Ishikawa (cell line): ENCODE measurements at regions not wholly inside any gene's neighbourhood (a gene's known extent, or its start where the extent isn't known, plus 50 kb on each side); places are given as distances from the start of the nearest gene placed in this dataset.

Experiments used
- CEBPB ChIP-seq: IDR thresholded peaks from 2 replicates; pipeline ENCODE4 v1.6.1; 2012
- CREB1 ChIP-seq: IDR thresholded peaks from 2 replicates; pipeline ENCODE4 v1.6.1; 2012; ENCODE audit warnings: low read depth
- EGR1 ChIP-seq: IDR thresholded peaks from 2 replicates; pipeline ENCODE4 v1.6.1; 2012
- EP300 ChIP-seq: IDR thresholded peaks from 2 replicates; pipeline ENCODE4 v1.6.1; 2012; ENCODE audit warnings: borderline replicate concordance
- FOXM1 ChIP-seq: IDR thresholded peaks from 2 replicates; pipeline ENCODE4 v1.6.1; 2012; ENCODE audit warnings: low read depth, borderline replicate concordance
- MAX ChIP-seq: IDR thresholded peaks from 2 replicates; pipeline ENCODE4 v1.6.1; 2012
- NFIC ChIP-seq: IDR thresholded peaks from 2 replicates; pipeline ENCODE4 v1.6.1; 2012
- RAD21 ChIP-seq: IDR thresholded peaks from 2 replicates; pipeline ENCODE4 v1.6.1; 2012; ENCODE audit warnings: low read depth
- REST ChIP-seq: IDR thresholded peaks from 2 replicates; pipeline ENCODE4 v1.6.1; 2012; ENCODE audit warnings: low read depth, mild to moderate bottlenecking
- TAF1 ChIP-seq: IDR thresholded peaks from 2 replicates; pipeline ENCODE4 v1.6.1; 2012; ENCODE audit warnings: low read depth, mild to moderate bottlenecking
- TCF12 ChIP-seq: IDR thresholded peaks from 2 replicates; pipeline ENCODE4 v1.6.1; 2012; ENCODE audit warnings: low read depth
- TEAD4 ChIP-seq: IDR thresholded peaks from 2 replicates; pipeline ENCODE4 v1.6.1; 2012
- USF1 ChIP-seq: IDR thresholded peaks from 2 replicates; pipeline ENCODE4 v1.6.1; 2012
- YY1 ChIP-seq: IDR thresholded peaks from 2 replicates; pipeline ENCODE4 v1.6.1; 2012; ENCODE audit warnings: low read depth
- ZBTB7A ChIP-seq: IDR thresholded peaks from 2 replicates; pipeline ENCODE4 v1.6.1; 2012; ENCODE audit warnings: low read depth

- TF ChIP-seq ZBTB7A (no peak), TCF12 (no peak), TAF1 (no peak), RAD21 (no peak), CREB1 (no peak), NFIC (no peak), MAX (no peak), FOXM1 (no peak), TEAD4 (no peak), EP300 (no peak), CEBPB (no peak), EGR1 (no peak), USF1 (no peak), YY1 (no peak), REST (no peak)
Observed at GRCh38 chr13:99652901-99653300, 151.6 kb downstream of the TM9SF2 start.

GRCh38 chr13:99652141-99652540, 150.9 kb downstream of the TM9SF2 start:
- TF ChIP-seq CEBPB = no peak
- no peak for TF ChIP-seq EGR1
- TF ChIP-seq MAX = no peak
- TF ChIP-seq TAF1 = no peak

- TF ChIP-seq TEAD4 (no peak), TCF12 (no peak), NFIC (no peak), EP300 (no peak), CREB1 (no peak), ZBTB7A (no peak), TAF1 (no peak), MAX (no peak), FOXM1 (no peak), USF1 (no peak), REST (no peak), EGR1 (no peak), RAD21 (no peak), CEBPB (no peak), YY1 (no peak)
Observed at GRCh38 chr13:99651016-99651415, 149.7 kb downstream of the TM9SF2 start.

- TF ChIP-seq MAX (no peak), FOXM1 (no peak), TEAD4 (no peak), CREB1 (no peak), TCF12 (no peak), NFIC (no peak), CEBPB (no peak)
Observed at GRCh38 chr13:99650410-99650809, 149.1 kb downstream of the TM9SF2 start.

GRCh38 chr13:99648927-99649326, 147.7 kb downstream of the TM9SF2 start:
- TF ChIP-seq REST (no peak), YY1 (no peak), FOXM1 (no peak), TAF1 (no peak), EP300 (no peak), EGR1 (no peak), MAX (no peak), TEAD4 (no peak), TCF12 (no peak), RAD21 (no peak), CREB1 (no peak), CEBPB (no peak), USF1 (no peak), ZBTB7A (no peak), NFIC (no peak)
